Astrocyte (in vitro differentiated cells and primary cell): ENCODE measurements at regions not wholly inside any gene's neighbourhood (a gene's known extent, or its start where the extent isn't known, plus 50 kb on each side); places are given as distances from the start of the nearest gene placed in this dataset.

Source experiments
- CTCF ChIP-seq: IDR thresholded peaks from 2 replicates; pipeline ENCODE4 v1.5.1; 2011; ENCODE audit warnings: low read depth, mild to moderate bottlenecking, inconsistent platforms, low read length, moderate library complexity; ENCODE audit not compliant: insufficient read depth
- EZH2 ChIP-seq: IDR thresholded peaks from 2 replicates; pipeline ENCODE4 v1.6.1; 2012; ENCODE audit warnings: mild to moderate bottlenecking, low read length, inconsistent platforms; ENCODE audit not compliant: insufficient read depth

DNA sequence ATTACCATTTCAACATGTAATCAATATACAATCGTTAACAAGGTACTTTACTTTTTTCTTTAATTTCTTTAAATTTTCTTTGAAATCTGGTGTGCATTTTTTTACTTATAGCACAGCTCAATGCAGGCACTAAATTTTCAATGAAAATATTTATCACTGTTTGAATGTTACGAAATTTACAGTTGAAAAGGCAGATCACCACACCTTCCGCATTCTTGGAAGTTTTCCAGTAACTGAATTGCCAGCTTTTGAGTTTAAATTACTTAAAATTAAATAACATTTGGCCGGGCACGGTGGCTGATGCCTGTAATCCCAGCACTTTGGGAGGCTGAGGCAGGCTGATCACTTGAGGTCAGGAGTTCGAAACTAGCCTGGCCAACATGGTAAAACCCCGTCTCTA lies 309.9 kb downstream of the BMP7 start:
- TF ChIP-seq EZH2 (no peak), CTCF (no peak)
